BJ (cell line): ENCODE measurements at regions not wholly inside any gene's neighbourhood (a gene's known extent, or its start where the extent isn't known, plus 50 kb on each side); places are given as distances from the start of the nearest gene placed in this dataset.

Experiments
- CTCF ChIA-PET: fragments of 350-600 bp; formaldehyde crosslinking; extraction: SDS; loops from one replicate; lab custom pipeline; 2021; ENCODE audit warnings: antibody characterized with exemption, inconsistent platforms; lab: Yijun Ruan, JAX
- POLR2A ChIA-PET: fragments of 300-600 bp; sonication (Branson Sonifier 250); formaldehyde crosslinking; extraction: SDS; loops from one replicate; lab custom pipeline; 2021; ENCODE audit warnings: antibody characterized with exemption; lab: Charles Lee
- DNase-seq: peaks from one replicate; pipeline ENCODE4 v3.0.0-alpha.2; 2011; ENCODE audit warnings: low read depth
- H3K27me3 ChIP-seq: 2 replicates; pipeline ENCODE4 v1.6.0; 2011; ENCODE audit warnings: low read length; ENCODE audit not compliant: control insufficient read depth, insufficient read depth
- H3K36me3 ChIP-seq: 2 replicates; pipeline ENCODE4 v1.5.1; 2011; ENCODE audit warnings: low read length; ENCODE audit not compliant: control insufficient read depth, insufficient read depth
- H3K4me3 ChIP-seq: 2 replicates; pipeline ENCODE4 v1.5.1; 2011; ENCODE audit warnings: low read depth, mild to moderate bottlenecking, control low read depth, low read length
- CTCF ChIP-seq: IDR thresholded peaks from 2 replicates; pipeline ENCODE4 v1.5.1; 2011; ENCODE audit warnings: low read depth, mild to moderate bottlenecking, control low read depth, inconsistent platforms, low read length, moderate library complexity; ENCODE audit not compliant: insufficient read depth

GRCh38 chr2:225779829-225780228, 380.3 kb downstream of the NYAP2 start:
- ChIA-PET POLR2A (no interaction called here), CTCF (no interaction called here)
- Histone ChIP-seq H3K4me3 (no peak overlapping the region), H3K36me3 (no peaks in the 10 kb centered on the region), H3K27me3 (no peaks in the 10 kb centered on the region)
- TF ChIP-seq CTCF: no peak
- DNase-seq: no peak

DNA sequence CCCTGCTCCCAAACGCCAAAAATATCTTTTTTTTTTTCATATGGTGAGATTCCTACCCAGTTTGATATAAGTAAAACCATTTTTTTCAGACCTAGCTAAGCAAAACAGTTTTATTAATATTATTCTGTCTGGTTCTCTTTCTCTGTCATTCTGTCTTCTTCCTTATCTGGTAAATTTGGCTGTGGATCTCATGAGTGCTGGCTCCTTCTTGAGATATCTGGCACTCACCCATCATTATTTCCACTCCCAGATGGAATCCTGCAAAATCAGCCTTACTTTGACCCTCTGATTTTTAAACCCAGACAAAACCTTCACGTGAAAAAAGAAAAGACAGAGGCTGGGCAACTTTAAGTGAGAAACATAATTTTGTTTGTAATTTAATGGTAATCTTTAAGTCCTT, 373.6 kb downstream of the NYAP2 start:
- no peak for DNase-seq
- TF ChIP-seq CTCF: no peak
- H3K36me3 ChIP-seq: no peaks in the 10 kb centered on the region
- no peak overlapping the region for H3K4me3 ChIP-seq
- ChIA-PET POLR2A (interaction anchor here (0.6 kb wide), 1 partner anchor 16 kb away, joined by 3 read pairs; no protein-coding TSS in a partner anchor), CTCF (no interaction called here)
- H3K27me3 ChIP-seq: no peaks in the 10 kb centered on the region

- DNase-seq: no peak
- TF ChIP-seq CTCF: no peak
- H3K4me3 ChIP-seq: no peak overlapping the region
- ChIA-PET CTCF (no interaction called here), POLR2A (no interaction called here)
- H3K27me3 ChIP-seq: no peaks in the 10 kb centered on the region
- no peaks in the 10 kb centered on the region for H3K36me3 ChIP-seq
These were observed 372.2 kb downstream of the NYAP2 start for GRCh38 chr2:225771701-225772100.

- DNase-seq: no peak
- H3K36me3 ChIP-seq: no peaks in the 10 kb centered on the region
- H3K27me3 ChIP-seq: no peaks in the 10 kb centered on the region
- no peak for TF ChIP-seq CTCF
- no peak overlapping the region for H3K4me3 ChIP-seq
- CTCF ChIA-PET: interaction anchor here (0.5 kb wide), 1 partner anchor 411 kb away, joined by 3 read pairs; no protein-coding TSS in a partner anchor
- POLR2A ChIA-PET: no interaction called here
These were observed 369.2 kb downstream of the NYAP2 start for GRCh38 chr2:225768741-225769140.

- Histone ChIP-seq H3K36me3 (no peaks in the 10 kb centered on the region), H3K4me3 (no peak overlapping the region), H3K27me3 (no peaks in the 10 kb centered on the region)
- POLR2A ChIA-PET: no interaction called here
- CTCF ChIA-PET: no interaction called here
- no peak for TF ChIP-seq CTCF
- DNase-seq: no peak
These were observed 366.9 kb downstream of the NYAP2 start for GRCh38 chr2:225766431-225766830.
